IMR-90 (cell line): ENCODE measurements at regions not wholly inside any gene's neighbourhood (a gene's known extent, or its start where the extent isn't known, plus 50 kb on each side); places are given as distances from the start of the nearest gene placed in this dataset.

Experiments
- ATAC-seq: fragments of 200-7000 bp; cut with Tn5 transposase; 2 replicates; pipeline ENCODE4 v1.9.1; 2020; ENCODE audit warnings: low read depth, mild to moderate bottlenecking, moderate library complexity
- BruUV-seq: library from RNA; stranded (reverse); fragments of 400-500 nt; replicated peaks from 2 replicates; lab custom pipeline; 2021; lab: Mats Ljungman, UMichigan
- CTCF ChIA-PET: fragments of 300-600 bp; formaldehyde crosslinking; extraction: SDS; loops from one replicate; lab custom pipeline; 2021; ENCODE audit warnings: antibody characterized with exemption; lab: Yijun Ruan, JAX
- POLR2A ChIA-PET: fragments of 300-600 bp; sonication (Branson Sonifier 250); formaldehyde crosslinking; loops from one replicate; lab custom pipeline; 2022; ENCODE audit warnings: antibody characterized with exemption; ENCODE audit not compliant: unreplicated experiment; lab: Charles Lee
- DNase-seq: peaks from one replicate; pipeline ENCODE4 v3.0.0; 2013
- H2AFZ ChIP-seq: replicated peaks from 2 replicates; pipeline ENCODE3; 2013; ENCODE audit warnings: low read length, mild to moderate bottlenecking; ENCODE audit not compliant: poor library complexity
- H2AK5ac ChIP-seq: 2 replicates; pipeline ENCODE4 v1.6.1; 2013; ENCODE audit warnings: low read depth, low read length, inconsistent platforms
- H2AK9ac ChIP-seq: replicated peaks from 2 replicates; pipeline ENCODE3; 2013; ENCODE audit warnings: mild to moderate bottlenecking, low read depth, low read length, moderate library complexity; ENCODE audit not compliant: poor library complexity
- H2BK120ac ChIP-seq: 2 replicates; pipeline ENCODE4 v1.6.1; 2013; ENCODE audit warnings: low read depth, low read length, inconsistent platforms
- H2BK15ac ChIP-seq: 3 replicates; pipeline ENCODE4 v1.6.1; 2013; ENCODE audit warnings: low read depth, low read length, inconsistent platforms
- H2BK20ac ChIP-seq: 2 replicates; pipeline ENCODE4 v1.6.1; 2013; ENCODE audit warnings: low read depth, mild to moderate bottlenecking, inconsistent platforms, low read length, moderate library complexity
- H2BK5ac ChIP-seq: 2 replicates; pipeline ENCODE4 v1.6.1; 2013; ENCODE audit warnings: mild to moderate bottlenecking, low read depth, low read length, inconsistent platforms; ENCODE audit not compliant: poor library complexity, severe bottlenecking
- H3K14ac ChIP-seq: replicated peaks from 2 replicates; pipeline ENCODE4 v1.6.1; 2013; ENCODE audit warnings: low read depth, low read length, inconsistent platforms
- H3K18ac ChIP-seq: 2 replicates; pipeline ENCODE4 v1.6.1; 2013; ENCODE audit warnings: low read depth, low read length, control low read depth
- H3K23ac ChIP-seq: 2 replicates; pipeline ENCODE4 v1.6.1; 2013; ENCODE audit warnings: low read depth, low read length, inconsistent platforms
- H3K27ac ChIP-seq: 2 replicates; pipeline ENCODE4 v1.5.1; 2013; ENCODE audit warnings: mild to moderate bottlenecking, control low read depth, low read length; ENCODE audit not compliant: insufficient read depth
- H3K27me3 ChIP-seq: 2 replicates; pipeline ENCODE4 v1.6.1; 2013; ENCODE audit warnings: low read length; ENCODE audit not compliant: control insufficient read depth, insufficient read depth
- H3K36me3 ChIP-seq: 2 replicates; pipeline ENCODE4 v1.6.1; 2013; ENCODE audit warnings: low read length, mixed read lengths; ENCODE audit not compliant: control insufficient read depth, insufficient read depth
- H3K4ac ChIP-seq: 2 replicates; pipeline ENCODE4 v1.6.1; 2013; ENCODE audit warnings: low read depth, low read length, inconsistent platforms
- H3K4me1 ChIP-seq: 2 replicates; pipeline ENCODE4 v1.6.1; 2013; ENCODE audit warnings: low read length, mixed read lengths; ENCODE audit not compliant: control insufficient read depth, insufficient read depth
- H3K4me2 ChIP-seq: 2 replicates; pipeline ENCODE4 v1.6.1; 2013; ENCODE audit warnings: low read depth, mild to moderate bottlenecking, control low read depth, low read length, moderate library complexity
- H3K4me3 ChIP-seq: 2 replicates; pipeline ENCODE4 v1.5.1; 2013; ENCODE audit warnings: low read depth, mild to moderate bottlenecking, control low read depth, low read length, moderate library complexity; ENCODE audit not compliant: insufficient read depth
- H3K56ac ChIP-seq: 2 replicates; pipeline ENCODE4 v1.6.1; 2013; ENCODE audit warnings: low read length, inconsistent platforms; ENCODE audit not compliant: insufficient read depth; ENCODE audit errors: extremely low read depth
- H3K79me1 ChIP-seq, 2 experiments: 2 replicates each; pipeline ENCODE4 v1.6.1; 2013; ENCODE audit warnings: low read length in 2 of 2, inconsistent platforms in 1 of 2, low read depth in 1 of 2
- H3K9ac ChIP-seq: 2 replicates; pipeline ENCODE4 v1.6.1; 2013; ENCODE audit warnings: low read depth, low read length, control low read depth
- H3K9me1 ChIP-seq: 2 replicates; pipeline ENCODE4 v1.6.1; 2013; ENCODE audit warnings: low read length, inconsistent platforms; ENCODE audit not compliant: insufficient read depth
- H3K9me3 ChIP-seq: 2 replicates; pipeline ENCODE4 v1.6.1; 2013; ENCODE audit warnings: low read length; ENCODE audit not compliant: control insufficient read depth, insufficient read depth
- H4K20me1 ChIP-seq: 2 replicates; pipeline ENCODE4 v1.6.1; 2013; ENCODE audit warnings: low read length, inconsistent platforms; ENCODE audit not compliant: insufficient read depth
- H4K5ac ChIP-seq: 2 replicates; pipeline ENCODE4 v1.6.1; 2013; ENCODE audit warnings: mild to moderate bottlenecking, low read depth, low read length, control low read depth
- H4K8ac ChIP-seq, 2 experiments: 2 replicates each; pipeline ENCODE4 v1.6.1; 2013; ENCODE audit warnings: low read depth in 2 of 2, low read length in 2 of 2, control low read depth in 1 of 2, inconsistent platforms in 1 of 2
- H4K91ac ChIP-seq: 2 replicates; pipeline ENCODE4 v1.6.1; 2013; ENCODE audit warnings: low read depth, low read length, inconsistent platforms; ENCODE audit not compliant: insufficient read depth
- BHLHE40 ChIP-seq: fragments of 150-350 bp; IDR thresholded peaks from 2 replicates; pipeline ENCODE4 v1.6.1; 2016; ENCODE audit warnings: mild to moderate bottlenecking, low read depth, low read length
- CEBPB ChIP-seq: IDR thresholded peaks from 2 replicates; pipeline ENCODE4 v1.6.1; 2012; ENCODE audit warnings: low read depth, low read length, improper control_type of control experiment
- CHD1 ChIP-seq: IDR thresholded peaks from 2 replicates; pipeline ENCODE4 v1.6.1; 2012; ENCODE audit warnings: low read depth, low read length, improper control_type of control experiment
- FOS ChIP-seq: fragments of 150-350 bp; IDR thresholded peaks from 2 replicates; pipeline ENCODE4 v1.6.1; 2016; ENCODE audit warnings: low read depth, low read length
- MAFK ChIP-seq: IDR thresholded peaks from 2 replicates; pipeline ENCODE4 v1.6.1; 2012; ENCODE audit warnings: low read depth, low read length, improper control_type of control experiment
- MAZ ChIP-seq: IDR thresholded peaks from 2 replicates; pipeline ENCODE4 v1.6.1; 2012; ENCODE audit warnings: low read depth, mild to moderate bottlenecking, low read length, improper control_type of control experiment, moderate library complexity, borderline replicate concordance
- MXI1 ChIP-seq: IDR thresholded peaks from 2 replicates; pipeline ENCODE4 v1.6.1; 2012; ENCODE audit warnings: low read depth, mild to moderate bottlenecking, low read length, moderate library complexity, borderline replicate concordance
- NFE2L2 ChIP-seq: fragments of 150-350 bp; IDR thresholded peaks from 2 replicates; pipeline ENCODE4 v1.6.1; 2016; ENCODE audit warnings: low read depth, mild to moderate bottlenecking, low read length
- POLR2A ChIP-seq: IDR thresholded peaks from 2 replicates; pipeline ENCODE4 v1.6.1; 2012; ENCODE audit warnings: mild to moderate bottlenecking, low read depth, low read length
- RAD21 ChIP-seq: IDR thresholded peaks from 2 replicates; pipeline ENCODE4 v1.6.1; 2012; ENCODE audit warnings: low read length, improper control_type of control experiment
- RFX5 ChIP-seq: IDR thresholded peaks from 2 replicates; pipeline ENCODE4 v1.8.0; 2012; ENCODE audit warnings: low read depth, mild to moderate bottlenecking, low read length, moderate library complexity
- SMC3 ChIP-seq: fragments of 150-350 bp; IDR thresholded peaks from 2 replicates; pipeline ENCODE4 v1.6.1; 2016; ENCODE audit warnings: low read depth, mild to moderate bottlenecking, antibody characterized with exemption, low read length, moderate library complexity
- USF2 ChIP-seq: fragments of 150-350 bp; IDR thresholded peaks from 2 replicates; pipeline ENCODE4 v1.6.1; 2017; ENCODE audit warnings: mild to moderate bottlenecking, antibody characterized with exemption, low read length, low read depth
- WGBS, 2 experiments: methylation state at CpG; one replicate each; pipeline versions ENCODE4 v1.1.5 to v1.1.7; 2013; ENCODE audit warnings: missing lambda C conversion rate in 2 of 2; ENCODE audit not compliant: insufficient read length in 1 of 2; ENCODE audit errors: extremely low coverage in 2 of 2; 5-methylcytosine and 5-hydroxymethylcytosine counted together
- dilution Hi-C: fragments of 300-500 bp; cut with HindIII; formaldehyde crosslinking; loops from one replicate; pipeline ENCODE4 v1.14.3; 2018; ENCODE audit warnings: low sequenced_read_pairs; ENCODE audit not compliant: unreplicated experiment
- in situ Hi-C: fragments of 300-500 bp; cut with MboI; formaldehyde crosslinking; loops from 3 replicates; pipeline ENCODE4 v1.14.3; 2019; ENCODE audit warnings: low sequenced_read_pairs, inconsistent platforms, mixed read lengths
- intact Hi-C: fragments of 100-400 bp; cut with micrococcal nuclease; formaldehyde crosslinking; loops from 2 replicates; pipeline ENCODE4 v1.10.0; 2022
- TF ChIP-seq, protein P1 (sequence below): conservative IDR thresholded peaks from 2 replicates; pipeline ENCODE4 v1.5.1; 2012; ENCODE audit warnings: mild to moderate bottlenecking, low read depth, low read length, improper control_type of control experiment
- TF ChIP-seq, protein P2 (sequence below): fragments of 150-350 bp; IDR thresholded peaks from 2 replicates; pipeline ENCODE4 v1.6.1; 2016; ENCODE audit warnings: low read depth, mild to moderate bottlenecking, low read length, moderate library complexity, borderline replicate concordance

DNA sequence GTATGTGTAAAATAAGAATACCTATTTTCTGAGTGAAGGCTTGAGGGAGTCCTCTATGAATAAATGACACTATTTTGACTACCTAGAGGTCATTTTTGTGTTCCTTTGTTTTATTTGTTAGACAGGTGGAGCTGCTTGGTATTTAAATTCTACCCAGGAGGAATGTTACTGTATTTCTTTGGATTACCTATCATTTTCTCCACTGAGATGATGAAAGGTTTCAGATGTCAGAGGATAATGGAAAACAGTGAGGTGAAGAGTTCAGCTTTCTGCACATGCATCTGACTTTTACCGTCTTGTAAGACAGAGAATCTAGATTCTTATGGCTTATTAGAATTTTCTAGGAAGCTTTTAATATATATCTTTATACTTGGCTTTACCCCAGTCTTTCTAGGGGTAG is 689.8 kb upstream of the NXPH2 start:
- ChIA-PET CTCF (no interaction called here), POLR2A (no interaction called here)
- Histone ChIP-seq H3K9me1 (no peaks in the 10 kb centered on the region), H3K4me1 (no peaks in the 10 kb centered on the region), H3K14ac (no peak overlapping the region), H2BK120ac (no peak overlapping the region), H4K20me1 (no peaks in the 10 kb centered on the region), H3K36me3 (no peaks in the 10 kb centered on the region), H3K79me1 (no peaks in the 10 kb centered on the region), H3K27me3 (no peaks in the 10 kb centered on the region), H2BK15ac (no peak overlapping the region), H3K4me2 (no peak overlapping the region), H3K56ac (no peak overlapping the region), H3K4ac (no peak overlapping the region), H4K8ac (no peak overlapping the region), H2AFZ (no peak overlapping the region), H3K9me3 (peaks cover 5% of the 10 kb centered on the region), H2AK9ac (no peak overlapping the region), H3K9ac (no peak overlapping the region), H3K4me3 (no peak overlapping the region), H2BK5ac (no peak overlapping the region), H3K18ac (no peak overlapping the region), H3K23ac (no peak overlapping the region), H2AK5ac (no peak overlapping the region), H4K5ac (no peak overlapping the region), H4K91ac (no peak overlapping the region), H2BK20ac (no peak overlapping the region), H3K27ac (no peak overlapping the region)
- intact Hi-C loops: no loop called here
- TF ChIP-seq USF2: no peak
- TF ChIP-seq MXI1: no peak
- no peak for TF ChIP-seq NFE2L2
- TF ChIP-seq CHD1: no peak
- no peak for TF ChIP-seq CEBPB
- no peak for TF ChIP-seq MAFK
- no peak for TF ChIP-seq SMC3
- TF ChIP-seq FOS: no peak
- TF ChIP-seq BHLHE40: no peak
- no peak for TF ChIP-seq RFX5
- TF ChIP-seq MAZ: no peak
- TF ChIP-seq, protein P1, sequence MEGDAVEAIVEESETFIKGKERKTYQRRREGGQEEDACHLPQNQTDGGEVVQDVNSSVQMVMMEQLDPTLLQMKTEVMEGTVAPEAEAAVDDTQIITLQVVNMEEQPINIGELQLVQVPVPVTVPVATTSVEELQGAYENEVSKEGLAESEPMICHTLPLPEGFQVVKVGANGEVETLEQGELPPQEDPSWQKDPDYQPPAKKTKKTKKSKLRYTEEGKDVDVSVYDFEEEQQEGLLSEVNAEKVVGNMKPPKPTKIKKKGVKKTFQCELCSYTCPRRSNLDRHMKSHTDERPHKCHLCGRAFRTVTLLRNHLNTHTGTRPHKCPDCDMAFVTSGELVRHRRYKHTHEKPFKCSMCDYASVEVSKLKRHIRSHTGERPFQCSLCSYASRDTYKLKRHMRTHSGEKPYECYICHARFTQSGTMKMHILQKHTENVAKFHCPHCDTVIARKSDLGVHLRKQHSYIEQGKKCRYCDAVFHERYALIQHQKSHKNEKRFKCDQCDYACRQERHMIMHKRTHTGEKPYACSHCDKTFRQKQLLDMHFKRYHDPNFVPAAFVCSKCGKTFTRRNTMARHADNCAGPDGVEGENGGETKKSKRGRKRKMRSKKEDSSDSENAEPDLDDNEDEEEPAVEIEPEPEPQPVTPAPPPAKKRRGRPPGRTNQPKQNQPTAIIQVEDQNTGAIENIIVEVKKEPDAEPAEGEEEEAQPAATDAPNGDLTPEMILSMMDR: no peak
- TF ChIP-seq, protein P2, sequence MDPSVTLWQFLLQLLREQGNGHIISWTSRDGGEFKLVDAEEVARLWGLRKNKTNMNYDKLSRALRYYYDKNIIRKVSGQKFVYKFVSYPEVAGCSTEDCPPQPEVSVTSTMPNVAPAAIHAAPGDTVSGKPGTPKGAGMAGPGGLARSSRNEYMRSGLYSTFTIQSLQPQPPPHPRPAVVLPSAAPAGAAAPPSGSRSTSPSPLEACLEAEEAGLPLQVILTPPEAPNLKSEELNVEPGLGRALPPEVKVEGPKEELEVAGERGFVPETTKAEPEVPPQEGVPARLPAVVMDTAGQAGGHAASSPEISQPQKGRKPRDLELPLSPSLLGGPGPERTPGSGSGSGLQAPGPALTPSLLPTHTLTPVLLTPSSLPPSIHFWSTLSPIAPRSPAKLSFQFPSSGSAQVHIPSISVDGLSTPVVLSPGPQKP: no peak
- no peak for TF ChIP-seq RAD21
- TF ChIP-seq POLR2A: no peak
- no peak for DNase-seq
- no peak for ATAC-seq
- no CpG with 5 or more reads among the region's 1 CpG for WGBS, 2 experiments
- BruUV-seq: no TSS peak
- in situ Hi-C loops: no loop called here
- dilution Hi-C loops: no loop called here
